ENCODE measurements at regions not wholly inside any gene's neighbourhood (a gene's known extent, or its start where the extent isn't known, plus 50 kb on each side); places are given as distances from the start of the nearest gene placed in this dataset.

GRCh38 chr1:107000902-107001301 is 55.6 kb upstream of the PRMT6 start:
- Histone ChIP-seq H3K4me2 (ENCODE audit: insufficient read depth, low read length) (no peak overlapping the region), H3K79me2 (ENCODE audit: control insufficient read depth, insufficient read depth, low read length) (no peaks in the 10 kb centered on the region), H3K9me3 (replicated peaks; ENCODE audit: control insufficient read depth, insufficient read depth, low read length) (no peaks in the 10 kb centered on the region), H3K36me3 (ENCODE audit: control insufficient read depth in 2 of 2, extremely low read depth in 1 of 2, insufficient read depth in 2 of 2, low read length in 2 of 2) (no peaks in the 10 kb centered on the region), H3K9ac (replicated peaks; ENCODE audit: extremely low read depth, insufficient read depth, low read length) (no peak overlapping the region), H3K9me1 (replicated peaks; ENCODE audit: control insufficient read depth, extremely low read depth, insufficient read depth, low read length) (no peaks in the 10 kb centered on the region), H3K4me1 (ENCODE audit: control insufficient read depth, extremely low read depth, insufficient read depth, low read length) (no peaks in the 10 kb centered on the region), H3K27ac (ENCODE audit: insufficient read depth, low read depth, low read length) (no peak overlapping the region), H4K20me1 (replicated peaks; ENCODE audit: control insufficient read depth, extremely low read depth, insufficient read depth, low read length) (no peaks in the 10 kb centered on the region), H3K27me3 (ENCODE audit: control insufficient read depth in 2 of 2, insufficient read depth in 2 of 2, low read length in 2 of 2) (no peaks in the 10 kb centered on the region), H2AFZ (ENCODE audit: low read depth, low read length) (no peak overlapping the region), H3K4me3 (replicated peaks in 1 of 3; ENCODE audit: insufficient read depth in 1 of 3, low read depth in 1 of 3, low read length in 3 of 3) (no peak overlapping the region)
- dilution Hi-C loops (cut with MboI; ENCODE audit: extremely low pct_ligation_motif_present, low sequenced_read_pairs) = no loop called here
- ChIA-PET CTCF (no interaction called here), POLR2A (no interaction called here)
- TF ChIP-seq EZH2 (IDR thresholded peaks at IDR 0.05; ENCODE audit: borderline replicate concordance, low read depth, low read length, severe bottlenecking) = no peak
- intact Hi-C loops (cut with micrococcal nuclease) = no loop called here
- BruUV-seq (replicated peaks) = no TSS peak
- FAIRE-seq = no peak
- no peak for DNase-seq (ENCODE audit: low read depth, low spot score)

GRCh38 chr1:107003972-107004371 is 52.5 kb upstream of the PRMT6 start:
- DNase-seq (ENCODE audit: low read depth, low spot score) (no peak), FAIRE-seq (no peak)
- TF ChIP-seq EZH2 (IDR thresholded peaks at IDR 0.05; ENCODE audit: borderline replicate concordance, low read depth, low read length, severe bottlenecking) (no peak), JUN (IDR thresholded peaks at IDR 0.05; ENCODE audit: borderline replicate concordance, insufficient read depth, insufficient read length, low read depth) (no peak), POLR2AphosphoS5 (IDR thresholded peaks at IDR 0.05; ENCODE audit: insufficient read depth, low read depth, low read length) (no peak), FOS (IDR thresholded peaks at IDR 0.05; ENCODE audit: borderline replicate concordance, insufficient read depth, low read length) (no peak), CTCF (IDR thresholded peaks at IDR 0.05; ENCODE audit: extremely low read depth in 1 of 2, insufficient read depth in 1 of 2, low read depth in 1 of 2, low read length in 2 of 2) (no peak), POLR2A (IDR thresholded peaks at IDR 0.05; ENCODE audit: low read depth, low read length) (no peak), GATA2 (IDR thresholded peaks at IDR 0.05; ENCODE audit: insufficient read depth, insufficient read length, low read depth, low read length) (no peak), MYC (IDR thresholded peaks at IDR 0.05; ENCODE audit: low read depth, low read length) (no peak)
- TF ChIP-seq, protein P1, sequence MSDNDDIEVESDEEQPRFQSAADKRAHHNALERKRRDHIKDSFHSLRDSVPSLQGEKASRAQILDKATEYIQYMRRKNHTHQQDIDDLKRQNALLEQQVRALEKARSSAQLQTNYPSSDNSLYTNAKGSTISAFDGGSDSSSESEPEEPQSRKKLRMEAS (IDR thresholded peaks at IDR 0.05; ENCODE audit: insufficient read depth, insufficient read length) = no peak
- Histone ChIP-seq H3K36me3 (ENCODE audit: control insufficient read depth in 2 of 2, extremely low read depth in 1 of 2, insufficient read depth in 2 of 2, low read length in 2 of 2) (no peaks in the 10 kb centered on the region), H4K20me1 (replicated peaks; ENCODE audit: control insufficient read depth, extremely low read depth, insufficient read depth, low read length) (no peaks in the 10 kb centered on the region), H3K27me3 (ENCODE audit: control insufficient read depth in 2 of 2, insufficient read depth in 2 of 2, low read length in 2 of 2) (no peaks in the 10 kb centered on the region), H3K27ac (ENCODE audit: insufficient read depth, low read depth, low read length) (no peak overlapping the region), H2AFZ (ENCODE audit: low read depth, low read length) (no peak overlapping the region), H3K9me1 (replicated peaks; ENCODE audit: control insufficient read depth, extremely low read depth, insufficient read depth, low read length) (no peaks in the 10 kb centered on the region), H3K4me1 (ENCODE audit: control insufficient read depth, extremely low read depth, insufficient read depth, low read length) (no peaks in the 10 kb centered on the region), H3K4me2 (ENCODE audit: insufficient read depth, low read length) (no peak overlapping the region), H3K79me2 (ENCODE audit: control insufficient read depth, insufficient read depth, low read length) (no peaks in the 10 kb centered on the region), H3K9me3 (replicated peaks; ENCODE audit: control insufficient read depth, insufficient read depth, low read length) (no peaks in the 10 kb centered on the region), H3K4me3 (replicated peaks in 1 of 3; ENCODE audit: insufficient read depth in 1 of 3, low read depth in 1 of 3, low read length in 3 of 3) (no peak overlapping the region), H3K9ac (replicated peaks; ENCODE audit: extremely low read depth, insufficient read depth, low read length) (no peak overlapping the region)
- dilution Hi-C loops (cut with MboI; ENCODE audit: extremely low pct_ligation_motif_present, low sequenced_read_pairs) = no loop called here
- POLR2A ChIA-PET = no interaction called here
- intact Hi-C loops (cut with micrococcal nuclease) = no loop called here
- no TSS peak for BruUV-seq (replicated peaks)
- CTCF ChIA-PET = no interaction called here

Data from endothelial cell of umbilical vein (primary cell).